WTC11 (cell line): ENCODE measurements at regions not wholly inside any gene's neighbourhood (a gene's known extent, or its start where the extent isn't known, plus 50 kb on each side); places are given as distances from the start of the nearest gene placed in this dataset.

ENCODE experiments used
- CTCF ChIP-seq: fragments of 200-600 bp; IDR thresholded peaks from 2 replicates; pipeline ENCODE4 v1.8.0; 2022; ENCODE audit warnings: antibody characterized with exemption
- NR2C2 ChIP-seq: sonication (generic); formaldehyde crosslinking; IDR thresholded peaks from 2 replicates; pipeline ENCODE4 v1.8.0; 2022; ENCODE audit warnings: mild to moderate bottlenecking, missing genetic modification reagents
- STAT6 ChIP-seq: sonication (generic); formaldehyde crosslinking; conservative IDR thresholded peaks from 2 replicates; pipeline ENCODE4 v1.8.1; 2023; ENCODE audit warnings: mild to moderate bottlenecking, low read depth, missing genetic modification reagents, moderate library complexity

GRCh38 chr7:67547183-67547907 lies 550.7 kb downstream of the TYW1 start:
- TF ChIP-seq CTCF (no peak), STAT6 (no peak), NR2C2 (CRISPR knock-in tag) (no peak)
